Fibroblast of skin of left quadriceps (primary cell): ENCODE measurements at regions not wholly inside any gene's neighbourhood (a gene's known extent, or its start where the extent isn't known, plus 50 kb on each side); places are given as distances from the start of the nearest gene placed in this dataset.

Experiments used
- DNase-seq, 2 experiments: peaks; one replicate each; pipeline ENCODE4 v3.0.0-alpha.2; 2013; ENCODE audit warnings: low read depth in 2 of 2

- no peak for DNase-seq
Observed at GRCh38 chr5:152270096-152270495, 135.0 kb downstream of the NMUR2 start.

- no peak for DNase-seq
Observed at GRCh38 chr5:152269533-152269932, 135.5 kb downstream of the NMUR2 start.

DNA sequence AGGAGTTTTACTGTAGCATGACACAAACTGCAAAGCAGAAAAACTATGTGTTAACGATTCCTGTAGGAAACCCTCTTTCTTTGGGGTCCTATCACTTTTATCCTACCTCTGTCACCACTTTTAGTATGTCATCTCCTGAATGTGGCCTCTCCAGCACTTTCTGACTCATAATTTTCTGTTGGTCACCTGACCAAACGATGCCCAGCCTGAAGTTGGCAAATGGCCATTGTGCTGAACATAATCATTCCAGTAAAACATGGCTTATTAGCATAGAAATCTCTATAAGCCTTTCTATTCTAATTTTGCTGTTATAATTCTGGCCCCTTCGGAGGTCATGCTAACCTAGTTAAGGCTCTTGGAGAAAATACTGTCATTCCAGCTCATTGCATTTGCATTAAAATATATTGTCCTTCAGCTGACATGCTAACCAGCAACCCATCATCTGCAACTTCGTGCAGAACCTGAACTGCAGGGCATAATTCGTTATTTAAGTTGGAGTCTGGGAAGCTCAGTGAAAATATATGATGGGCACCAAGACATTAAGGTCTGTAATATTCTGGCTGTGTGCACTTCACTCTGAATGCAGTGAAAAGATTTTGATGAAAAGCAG lies 140.3 kb downstream of the NMUR2 start:
- no peak for DNase-seq

DNA sequence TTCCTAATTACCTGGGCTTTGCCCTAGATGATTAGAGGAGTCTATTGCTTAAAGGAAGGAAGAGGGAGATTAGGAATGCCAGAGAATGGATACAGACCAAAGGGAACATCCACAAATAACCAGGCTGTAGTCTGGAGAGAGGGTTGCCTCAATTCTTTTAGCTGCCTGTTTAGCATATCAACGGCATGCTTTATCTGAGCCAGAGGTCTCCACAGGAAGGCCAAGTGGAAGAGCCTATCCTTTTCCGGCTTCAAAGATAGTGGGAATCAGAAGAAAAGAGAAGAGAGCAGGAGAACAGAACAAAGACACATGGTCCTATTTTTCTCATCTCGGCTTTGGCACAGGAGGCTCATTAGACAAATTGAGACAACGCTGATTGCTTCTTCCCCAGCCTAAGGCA lies 142.4 kb downstream of the NMUR2 start:
- no peak for DNase-seq

DNA sequence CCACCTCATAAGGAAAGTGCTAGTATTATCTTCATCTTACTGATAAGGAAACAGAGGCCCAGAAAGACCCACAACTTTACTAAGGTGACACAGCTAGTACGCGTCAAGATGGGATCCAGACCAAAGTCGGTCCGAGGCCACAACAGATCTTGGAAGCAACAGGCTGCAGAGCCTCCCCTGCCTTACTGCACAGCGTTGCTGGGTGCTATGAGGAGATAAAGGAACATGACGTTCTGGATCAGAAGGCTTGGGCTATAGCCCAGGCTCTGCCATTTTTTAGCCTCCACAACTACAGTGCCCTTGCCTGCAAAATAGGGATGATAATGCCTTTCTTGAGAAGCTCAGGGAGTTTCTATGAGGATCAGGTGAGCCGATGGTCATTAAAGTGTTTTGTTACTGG lies 144.1 kb downstream of the NMUR2 start:
- DNase-seq = no peak

- DNase-seq = no peak
Observed at GRCh38 chr5:152259702-152260101, 145.4 kb downstream of the NMUR2 start.

GRCh38 chr5:152256580-152256979 lies 148.5 kb downstream of the NMUR2 start:
- no peak for DNase-seq

DNA sequence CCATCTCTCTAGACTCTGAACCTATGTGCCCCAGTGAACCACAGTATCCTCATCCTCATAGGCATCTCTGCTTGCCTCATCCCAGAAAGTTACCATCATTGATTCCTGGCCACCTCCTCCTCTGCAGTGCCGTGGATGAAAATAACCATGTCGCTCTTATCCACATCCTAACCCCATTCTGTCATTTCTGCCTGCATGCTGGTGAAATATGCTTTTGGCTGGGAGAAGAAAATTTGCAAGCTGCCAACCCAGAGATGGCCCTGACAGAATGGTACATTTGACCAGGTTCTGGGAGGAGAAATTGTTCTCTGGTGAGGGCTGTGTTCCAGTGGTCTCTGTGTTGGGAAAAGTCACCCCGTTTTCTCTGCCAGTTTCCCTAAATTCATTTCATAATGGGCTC lies 149.7 kb downstream of the NMUR2 start:
- no peak for DNase-seq

- no peak for DNase-seq
Observed at GRCh38 chr5:152247850-152248385, 157.2 kb downstream of the NMUR2 start.

GRCh38 chr5:152246401-152246800 lies 158.7 kb downstream of the NMUR2 start:
- DNase-seq = no peak

- DNase-seq = no peak
Observed at GRCh38 chr5:152237531-152237930, 167.5 kb downstream of the NMUR2 start.

- no peak for DNase-seq
Observed at GRCh38 chr5:152226191-152226590, 178.9 kb downstream of the NMUR2 start.

GRCh38 chr5:152221721-152222629 lies 183.1 kb downstream of the NMUR2 start:
- DNase-seq = no peak

- no peak for DNase-seq
Observed at GRCh38 chr5:152218694-152219093, 186.4 kb downstream of the NMUR2 start.

- no peak for DNase-seq
Observed at GRCh38 chr5:152205804-152206203, 199.3 kb downstream of the NMUR2 start.

DNA sequence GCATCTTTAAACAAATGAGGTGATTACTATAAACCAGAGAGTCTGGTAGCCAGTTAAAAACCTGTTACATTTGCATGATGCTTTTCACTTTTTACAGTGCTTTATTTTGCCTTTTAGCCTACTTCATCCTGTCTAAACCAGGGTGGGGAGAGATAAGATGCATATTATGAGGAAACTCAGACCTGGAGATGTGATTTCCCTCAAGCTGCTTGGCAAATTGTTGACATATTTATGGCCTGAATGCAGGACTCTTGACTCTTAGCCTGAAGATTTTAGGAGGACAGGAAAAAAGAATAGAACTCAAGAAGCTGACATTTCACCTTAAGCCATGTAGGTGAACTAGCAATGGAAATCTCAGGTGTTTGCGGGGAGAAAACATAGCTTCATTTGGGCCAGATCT lies 202.8 kb downstream of the NMUR2 start:
- no peak for DNase-seq

- no peak for DNase-seq
Observed at GRCh38 chr5:152193391-152194107, 211.5 kb downstream of the NMUR2 start.

DNA sequence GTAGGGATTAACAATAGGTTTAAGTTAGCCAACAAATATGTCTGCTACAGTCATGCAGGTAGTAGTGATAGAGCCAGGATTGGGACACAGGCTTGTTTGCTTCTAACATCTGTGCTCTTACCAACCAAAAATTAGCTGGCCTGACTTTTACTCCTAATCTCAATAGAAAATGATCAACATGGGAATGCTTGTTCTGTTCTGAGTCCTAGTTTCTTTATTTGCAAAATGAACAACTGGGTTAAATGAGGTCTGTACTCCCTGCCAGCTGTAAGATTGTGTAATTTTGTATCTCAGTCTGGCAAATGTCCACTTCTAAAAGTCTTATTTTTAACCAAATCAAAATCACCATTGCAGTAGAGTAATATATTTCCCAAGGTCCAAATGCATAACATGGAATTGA lies 216.8 kb downstream of the NMUR2 start:
- DNase-seq = no peak

DNA sequence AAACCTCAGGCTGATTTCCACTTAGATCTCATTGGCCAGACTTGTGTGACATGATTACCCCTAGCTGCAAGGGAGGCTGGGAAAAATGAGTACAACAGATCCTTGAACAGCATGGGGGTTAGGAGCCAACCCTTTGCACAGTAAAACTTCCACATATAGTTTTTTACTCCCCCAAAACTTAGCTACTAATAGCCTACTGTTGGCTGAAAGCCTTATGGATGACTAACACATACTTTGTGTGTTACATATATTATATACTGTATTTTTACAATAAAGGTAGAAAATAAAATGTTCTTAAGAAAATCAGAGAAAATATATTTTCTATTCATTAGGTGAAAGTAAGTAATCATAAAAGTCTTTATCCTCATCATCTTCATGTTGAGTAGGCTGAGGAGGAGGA lies 217.4 kb downstream of the NMUR2 start:
- DNase-seq = no peak

- no peak for DNase-seq
Observed at GRCh38 chr5:152185547-152186245, 219.4 kb downstream of the NMUR2 start.

GRCh38 chr5:152184266-152184665 lies 220.8 kb downstream of the NMUR2 start:
- no peak for DNase-seq

DNA sequence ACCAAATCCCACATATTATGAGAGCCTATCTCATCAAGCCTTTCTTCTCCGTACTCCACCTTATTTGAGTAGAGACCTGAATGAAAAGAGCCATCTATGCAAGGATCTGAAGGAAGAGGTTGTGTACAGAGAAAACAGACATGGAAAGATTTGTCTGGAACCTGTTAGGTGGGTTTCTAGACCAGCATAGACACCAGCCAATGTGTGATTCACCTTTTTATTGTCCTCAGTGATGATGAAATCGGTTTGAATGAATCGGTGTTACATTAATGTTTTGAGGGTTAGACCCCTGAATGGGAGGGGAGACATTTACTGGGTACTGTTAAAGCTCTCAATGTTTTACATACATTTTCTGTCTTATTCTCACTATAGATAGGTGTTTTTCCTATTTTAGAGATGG lies 223.6 kb downstream of the NMUR2 start:
- no peak for DNase-seq
